ENCODE measurements at regions not wholly inside any gene's neighbourhood (a gene's known extent, or its start where the extent isn't known, plus 50 kb on each side); places are given as distances from the start of the nearest gene placed in this dataset.

GRCh38 chr10:36794981-36795380 lies 330.4 kb upstream of the ANKRD30A start:
- no peaks in the 10 kb centered on the region for H4K20me1 ChIP-seq (ENCODE audit: insufficient read depth)
- H3K4me2 ChIP-seq, result no peak overlapping the region
- H3K4me1 ChIP-seq (ENCODE audit: low read depth, poor library complexity, severe bottlenecking), result no peaks in the 10 kb centered on the region
- no peaks in the 10 kb centered on the region for H3K36me3 ChIP-seq (ENCODE audit: insufficient read depth)
- no peak overlapping the region for H3K27ac ChIP-seq
- H3K27me3 ChIP-seq (ENCODE audit: insufficient read depth, low read depth), result no peaks in the 10 kb centered on the region
- no peak overlapping the region for H3K9ac ChIP-seq
- H3K79me2 ChIP-seq (ENCODE audit: insufficient read depth, low read depth), result no peaks in the 10 kb centered on the region
- no peak for TF ChIP-seq CTCF (conservative IDR thresholded peaks at IDR 0.05; ENCODE audit: low read depth, low read length)
- no peak overlapping the region for H3K4me3 ChIP-seq (IDR thresholded peaks at IDR 0.05; ENCODE audit: insufficient read depth, low read depth, low read length)
- H2AFZ ChIP-seq (ENCODE audit: low read depth), result no peak overlapping the region

- no peak overlapping the region for H3K4me3 ChIP-seq (IDR thresholded peaks at IDR 0.05; ENCODE audit: insufficient read depth, low read depth, low read length)
- H3K9ac ChIP-seq, result no peak overlapping the region
- H3K79me2 ChIP-seq (ENCODE audit: insufficient read depth, low read depth), result no peaks in the 10 kb centered on the region
- no peaks in the 10 kb centered on the region for H3K27me3 ChIP-seq (ENCODE audit: insufficient read depth, low read depth)
- no peaks in the 10 kb centered on the region for H4K20me1 ChIP-seq (ENCODE audit: insufficient read depth)
- no peaks in the 10 kb centered on the region for H3K4me1 ChIP-seq (ENCODE audit: low read depth, poor library complexity, severe bottlenecking)
- H3K4me2 ChIP-seq, result no peak overlapping the region
- no peak overlapping the region for H2AFZ ChIP-seq (ENCODE audit: low read depth)
- H3K27ac ChIP-seq, result no peak overlapping the region
- no peaks in the 10 kb centered on the region for H3K36me3 ChIP-seq (ENCODE audit: insufficient read depth)
- no peak for TF ChIP-seq CTCF (conservative IDR thresholded peaks at IDR 0.05; ENCODE audit: low read depth, low read length)
These were observed 335.4 kb upstream of the ANKRD30A start for GRCh38 chr10:36789974-36790373.

GRCh38 chr10:36788152-36788551 lies 337.2 kb upstream of the ANKRD30A start:
- Histone ChIP-seq H3K79me2 (ENCODE audit: insufficient read depth, low read depth) (no peaks in the 10 kb centered on the region), H3K9ac (no peak overlapping the region), H2AFZ (ENCODE audit: low read depth) (no peak overlapping the region)

GRCh38 chr10:36783400-36783799 lies 342.0 kb upstream of the ANKRD30A start:
- Histone ChIP-seq H4K20me1 (ENCODE audit: insufficient read depth) (no peaks in the 10 kb centered on the region), H3K27ac (no peak overlapping the region), H3K79me2 (ENCODE audit: insufficient read depth, low read depth) (no peaks in the 10 kb centered on the region), H3K36me3 (ENCODE audit: insufficient read depth) (no peaks in the 10 kb centered on the region), H3K27me3 (ENCODE audit: insufficient read depth, low read depth) (no peaks in the 10 kb centered on the region), H3K4me3 (IDR thresholded peaks at IDR 0.05; ENCODE audit: insufficient read depth, low read depth, low read length) (no peak overlapping the region), H2AFZ (ENCODE audit: low read depth) (no peak overlapping the region), H3K4me1 (ENCODE audit: low read depth, poor library complexity, severe bottlenecking) (no peaks in the 10 kb centered on the region), H3K9ac (no peak overlapping the region), H3K4me2 (no peak overlapping the region)
- no peak for TF ChIP-seq CTCF (conservative IDR thresholded peaks at IDR 0.05; ENCODE audit: low read depth, low read length)

More at GRCh38 chr10:36788152-36788551, 337.2 kb upstream of the ANKRD30A start:
- H3K27ac ChIP-seq, result no peak overlapping the region
- H3K4me3 ChIP-seq (IDR thresholded peaks at IDR 0.05; ENCODE audit: insufficient read depth, low read depth, low read length), result no peak overlapping the region
- no peaks in the 10 kb centered on the region for H4K20me1 ChIP-seq (ENCODE audit: insufficient read depth)
- H3K4me2 ChIP-seq, result no peak overlapping the region
- no peaks in the 10 kb centered on the region for H3K36me3 ChIP-seq (ENCODE audit: insufficient read depth)
- no peaks in the 10 kb centered on the region for H3K4me1 ChIP-seq (ENCODE audit: low read depth, poor library complexity, severe bottlenecking)
- H3K27me3 ChIP-seq (ENCODE audit: insufficient read depth, low read depth), result no peaks in the 10 kb centered on the region
- TF ChIP-seq CTCF (conservative IDR thresholded peaks at IDR 0.05; ENCODE audit: low read depth, low read length), result no peak

All from KMS-11 (cell line).